ENCODE measurements at regions not wholly inside any gene's neighbourhood (a gene's known extent, or its start where the extent isn't known, plus 50 kb on each side); places are given as distances from the start of the nearest gene placed in this dataset.
"Not testable (repeated sequence)": the region's sequence is repeated elsewhere in the genome, so short reads cannot be mapped to it uniquely, and the experiment has no call there.

- DNase-seq, result no peak
Measured at GRCh38 chr16:86718118-86718517, 139.8 kb downstream of the FOXL1 start.

GRCh38 chr16:86722970-86723369 is 144.6 kb downstream of the FOXL1 start:
- DNase-seq, result no peak

GRCh38 chr16:86723689-86724088 is 145.3 kb downstream of the FOXL1 start:
- no peak for DNase-seq

- no peak for DNase-seq
Measured at GRCh38 chr16:86725401-86725800, 147.1 kb downstream of the FOXL1 start.

GRCh38 chr16:86726340-86726739 is 148.0 kb downstream of the FOXL1 start:
- DNase-seq, result no peak

GRCh38 chr16:86727131-86727530 is 148.8 kb downstream of the FOXL1 start:
- DNase-seq, result no peak

GRCh38 chr16:86727632-86728031 is 149.3 kb downstream of the FOXL1 start:
- no peak for DNase-seq

GRCh38 chr16:86729686-86730085 is 151.3 kb downstream of the FOXL1 start:
- no peak for DNase-seq

- no peak for DNase-seq
Measured at GRCh38 chr16:86730086-86730485, 151.7 kb downstream of the FOXL1 start.

- DNase-seq, result no peak
Measured at GRCh38 chr16:86730597-86730996, 152.2 kb downstream of the FOXL1 start.

GRCh38 chr16:86732621-86733295 is 154.4 kb downstream of the FOXL1 start:
- DNase-seq, result no peak

- DNase-seq, result no peak
Measured at GRCh38 chr16:86733546-86734254, 155.4 kb downstream of the FOXL1 start.

GRCh38 chr16:86734543-86735460 is 156.5 kb downstream of the FOXL1 start:
- no peak for DNase-seq

- DNase-seq, result no peak
Measured at GRCh38 chr16:86735727-86736126, 157.4 kb downstream of the FOXL1 start.

GRCh38 chr16:86736502-86736901 is 158.2 kb downstream of the FOXL1 start:
- no peak for DNase-seq

GRCh38 chr16:86737083-86737482 is 158.7 kb downstream of the FOXL1 start:
- no peak for DNase-seq

- not testable (repeated sequence) for DNase-seq
Measured at GRCh38 chr16:86738322-86738721, 160.0 kb downstream of the FOXL1 start.

GRCh38 chr16:86739178-86739577 is 160.8 kb downstream of the FOXL1 start:
- DNase-seq, result no peak

GRCh38 chr16:86739808-86740207 is 161.5 kb downstream of the FOXL1 start:
- no peak for DNase-seq

GRCh38 chr16:86740298-86740697 is 161.9 kb downstream of the FOXL1 start:
- DNase-seq, result no peak

GRCh38 chr16:86740906-86741799 is 162.8 kb downstream of the FOXL1 start:
- DNase-seq, result no peak

- DNase-seq, result no peak
Measured at GRCh38 chr16:86747761-86748160, 169.4 kb downstream of the FOXL1 start.

GRCh38 chr16:86748652-86749051 is 170.3 kb downstream of the FOXL1 start:
- DNase-seq, result no peak
